GM20000 (cell line): ENCODE measurements at regions not wholly inside any gene's neighbourhood (a gene's known extent, or its start where the extent isn't known, plus 50 kb on each side); places are given as distances from the start of the nearest gene placed in this dataset.

Experiments used
- DNase-seq: peaks from one replicate; pipeline ENCODE4 v3.0.0; 2012; ENCODE audit warnings: low spot score
- TF ChIP-seq, protein P1 (sequence below): IDR thresholded peaks from 2 replicates; pipeline ENCODE4 v1.5.1; 2012; ENCODE audit warnings: mild to moderate bottlenecking, control low read depth; ENCODE audit errors: extremely low read depth, missing control alignments

DNA sequence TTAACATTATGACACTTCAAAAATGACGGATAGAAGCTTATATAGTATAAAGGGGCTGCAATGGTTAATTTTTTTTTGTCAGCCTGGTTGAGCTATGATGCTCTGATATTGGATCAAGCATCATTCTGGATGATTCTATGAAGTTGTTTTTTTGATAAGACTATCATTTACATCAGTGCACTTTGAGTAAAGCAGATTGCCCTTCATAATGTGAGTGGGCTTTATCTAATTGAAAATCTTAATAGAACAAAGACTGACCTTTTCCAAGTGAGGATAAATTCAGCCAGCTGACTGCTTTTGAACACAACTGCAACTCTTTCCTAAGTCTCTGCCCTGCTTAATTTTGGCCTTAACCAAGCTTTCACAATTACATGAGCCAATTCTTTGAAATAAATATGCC lies 1476.2 kb downstream of the NCAM2 start:
- no peak for DNase-seq
- TF ChIP-seq, protein P1, sequence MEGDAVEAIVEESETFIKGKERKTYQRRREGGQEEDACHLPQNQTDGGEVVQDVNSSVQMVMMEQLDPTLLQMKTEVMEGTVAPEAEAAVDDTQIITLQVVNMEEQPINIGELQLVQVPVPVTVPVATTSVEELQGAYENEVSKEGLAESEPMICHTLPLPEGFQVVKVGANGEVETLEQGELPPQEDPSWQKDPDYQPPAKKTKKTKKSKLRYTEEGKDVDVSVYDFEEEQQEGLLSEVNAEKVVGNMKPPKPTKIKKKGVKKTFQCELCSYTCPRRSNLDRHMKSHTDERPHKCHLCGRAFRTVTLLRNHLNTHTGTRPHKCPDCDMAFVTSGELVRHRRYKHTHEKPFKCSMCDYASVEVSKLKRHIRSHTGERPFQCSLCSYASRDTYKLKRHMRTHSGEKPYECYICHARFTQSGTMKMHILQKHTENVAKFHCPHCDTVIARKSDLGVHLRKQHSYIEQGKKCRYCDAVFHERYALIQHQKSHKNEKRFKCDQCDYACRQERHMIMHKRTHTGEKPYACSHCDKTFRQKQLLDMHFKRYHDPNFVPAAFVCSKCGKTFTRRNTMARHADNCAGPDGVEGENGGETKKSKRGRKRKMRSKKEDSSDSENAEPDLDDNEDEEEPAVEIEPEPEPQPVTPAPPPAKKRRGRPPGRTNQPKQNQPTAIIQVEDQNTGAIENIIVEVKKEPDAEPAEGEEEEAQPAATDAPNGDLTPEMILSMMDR, result no peak

DNA sequence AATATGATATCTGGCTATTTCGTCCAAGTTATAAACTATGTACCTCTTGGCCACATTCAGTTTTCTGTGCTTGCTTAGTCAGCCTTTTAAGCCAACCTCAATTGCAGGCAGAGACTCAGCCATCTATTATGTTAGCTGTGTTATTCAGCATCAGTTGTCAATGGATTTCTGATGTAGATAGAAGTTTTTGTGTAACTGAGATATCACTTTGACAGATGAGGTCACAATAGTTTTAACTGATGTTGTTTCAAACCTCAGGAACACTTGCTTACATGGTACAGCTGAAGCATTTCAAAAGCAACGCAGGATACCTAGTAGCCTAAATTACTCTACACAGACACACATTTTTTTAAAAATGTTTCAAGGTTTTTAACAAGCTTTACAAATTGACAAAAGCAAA lies 1478.0 kb downstream of the NCAM2 start:
- TF ChIP-seq, protein P1, result no peak
- DNase-seq, result no peak

DNA sequence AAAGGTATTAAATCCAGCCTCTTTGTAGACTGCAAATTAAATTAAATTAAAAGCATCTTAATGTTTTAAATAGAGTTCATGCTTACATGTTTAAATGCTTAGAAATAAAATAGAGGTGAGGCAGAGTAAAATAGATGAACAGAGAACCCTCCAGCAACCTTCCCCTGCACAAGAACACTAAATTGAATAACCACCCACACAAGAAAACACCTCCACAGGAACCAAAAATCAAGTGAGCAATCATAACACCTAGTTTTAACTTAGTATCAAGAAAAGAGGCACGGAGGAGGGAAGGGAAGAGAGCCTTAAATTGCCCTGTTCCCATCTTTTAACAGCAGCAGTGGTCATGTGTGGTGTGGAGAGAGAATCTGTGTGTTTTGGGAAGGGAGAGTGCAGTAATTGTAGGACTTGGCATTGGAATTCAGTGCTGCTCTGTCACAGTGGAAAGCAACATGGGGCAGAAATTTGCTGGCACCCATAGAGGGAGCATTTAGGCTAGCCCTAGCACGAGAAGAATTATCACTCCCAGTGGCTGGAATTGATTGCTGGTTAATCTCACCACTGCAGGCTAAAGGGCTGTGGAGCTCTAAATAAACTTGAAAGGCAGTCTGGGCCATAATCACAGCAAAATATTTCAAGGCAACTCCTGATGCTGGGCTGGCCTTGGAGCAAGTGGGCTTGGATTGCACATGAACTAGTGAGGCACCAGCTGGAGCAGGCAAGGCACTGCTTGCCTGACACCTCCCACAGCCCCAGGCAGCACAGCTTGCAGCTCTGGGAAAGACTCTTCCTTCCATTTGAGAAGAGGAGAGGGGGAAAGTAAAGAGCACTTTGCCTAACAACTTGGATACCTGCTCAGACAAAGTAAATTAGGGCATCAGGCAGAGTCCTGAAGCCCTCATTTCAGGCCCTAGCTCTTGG lies 1478.8 kb downstream of the NCAM2 start:
- no peak for DNase-seq
- TF ChIP-seq, protein P1, result no peak

DNA sequence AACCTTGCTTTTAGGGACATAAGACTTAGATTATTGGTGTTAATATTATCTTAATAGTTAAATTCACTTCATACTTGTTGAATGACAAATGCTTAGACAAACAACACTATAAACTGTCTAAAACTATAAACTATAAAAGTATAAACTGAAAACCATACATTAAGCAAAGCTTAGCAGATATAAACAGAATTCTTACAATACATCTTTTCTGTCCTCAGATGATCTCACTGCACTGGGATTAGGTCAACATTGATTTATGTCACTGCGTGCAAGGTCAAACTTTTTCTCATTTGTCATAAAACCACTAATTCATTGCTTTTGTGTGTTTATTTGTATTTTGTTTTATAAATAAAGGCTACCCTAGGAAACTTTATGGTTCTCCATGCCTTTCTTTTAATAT lies 1491.8 kb downstream of the NCAM2 start:
- DNase-seq, result no peak
- TF ChIP-seq, protein P1, result no peak

DNA sequence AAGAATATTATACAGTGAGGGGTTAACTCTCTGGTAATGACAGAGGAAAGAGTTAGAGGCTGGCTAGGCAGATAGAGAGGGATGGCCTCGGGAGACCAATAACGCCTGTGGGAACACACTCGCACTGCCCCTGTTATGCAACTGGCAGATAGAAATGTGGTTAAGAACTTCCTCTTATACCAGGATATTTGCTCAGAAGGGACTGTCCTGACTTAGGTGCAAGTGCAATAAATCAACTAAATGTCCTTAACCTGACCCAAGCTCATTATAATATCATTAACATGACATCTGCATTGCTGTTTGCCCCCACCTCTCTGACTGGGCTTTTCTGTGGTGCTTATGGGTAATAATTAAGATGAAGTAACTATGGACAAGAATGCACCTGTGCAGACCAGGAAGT lies 1518.0 kb downstream of the NCAM2 start:
- no peak for DNase-seq
- TF ChIP-seq, protein P1, result no peak

DNA sequence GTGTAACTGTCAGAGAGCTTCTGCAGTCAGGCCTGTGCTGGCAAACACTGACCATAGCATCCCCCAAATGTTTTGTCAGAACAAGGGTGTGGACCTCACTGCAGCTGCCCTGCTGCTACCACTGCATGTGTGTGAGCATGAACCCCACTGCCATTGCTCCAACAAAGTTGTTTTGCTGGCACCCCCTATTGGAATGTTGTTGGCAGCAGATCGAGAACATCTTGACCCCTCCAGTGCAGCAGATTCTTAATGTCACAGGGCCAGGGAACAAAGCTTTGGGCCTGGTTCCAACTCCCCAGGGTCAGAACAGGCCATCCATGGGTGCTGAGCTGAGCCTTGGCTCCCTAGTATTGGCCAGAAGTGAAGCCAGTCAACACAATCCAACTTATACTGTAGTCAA lies 1537.4 kb downstream of the NCAM2 start:
- DNase-seq, result no peak
- TF ChIP-seq, protein P1, result no peak

DNA sequence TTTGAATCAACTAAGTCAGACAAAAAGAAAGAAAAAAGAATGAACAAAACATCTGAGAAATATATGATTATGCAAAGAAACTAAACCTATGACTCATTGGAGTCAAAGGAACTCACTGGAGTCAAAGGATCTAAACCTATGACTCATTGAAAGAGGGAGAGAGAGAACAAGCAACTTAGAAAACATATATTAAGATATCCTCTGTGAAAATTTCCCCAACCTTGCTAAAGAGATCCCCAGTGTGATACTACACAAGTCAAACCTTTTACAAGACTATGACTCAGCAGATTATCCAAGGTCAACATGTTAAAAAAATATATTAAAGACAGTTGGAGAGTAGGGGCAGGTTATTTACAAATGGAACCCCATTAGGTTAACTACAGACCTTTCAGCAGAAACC lies 1538.3 kb downstream of the NCAM2 start:
- DNase-seq, result no peak
- TF ChIP-seq, protein P1, result no peak
